Iris pigment epithelial cell (primary cell): ENCODE measurements at regions not wholly inside any gene's neighbourhood (a gene's known extent, or its start where the extent isn't known, plus 50 kb on each side); places are given as distances from the start of the nearest gene placed in this dataset.
"Not testable (repeated sequence)": the region's sequence is repeated elsewhere in the genome, so short reads cannot be mapped to it uniquely, and the experiment has no call there.

Source experiments
- DNase-seq: peaks from one replicate; pipeline ENCODE4 v3.0.0-alpha.2; 2011; ENCODE audit warnings: low read depth

DNA sequence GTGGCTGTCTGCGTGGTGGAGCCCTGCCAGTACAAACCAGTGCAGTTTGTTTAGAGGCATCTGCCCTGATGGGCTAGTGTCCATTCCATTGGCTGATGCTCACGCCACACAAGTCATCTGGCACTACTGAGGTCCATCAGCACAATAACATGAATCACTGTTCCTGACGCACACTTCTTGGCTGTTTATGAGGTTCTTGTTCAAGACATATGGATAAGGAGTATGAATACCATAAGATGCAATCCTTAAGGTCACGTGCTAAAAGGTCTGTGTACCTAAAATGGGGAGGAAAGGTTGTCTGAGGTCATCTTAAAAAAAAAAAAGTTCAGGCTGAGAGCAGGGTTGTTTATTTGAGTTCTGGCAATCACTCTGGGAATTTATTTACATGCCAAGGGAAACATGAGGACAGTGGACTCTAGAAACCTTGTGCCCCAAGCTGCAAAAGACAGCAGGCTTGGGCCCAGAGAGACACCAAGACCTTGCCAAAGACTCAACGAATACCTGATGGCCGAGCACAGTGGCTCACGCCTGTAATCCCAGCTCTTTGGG lies 54.1 kb upstream of the SHLD1 start:
- DNase-seq = peak; percentile 88

DNA sequence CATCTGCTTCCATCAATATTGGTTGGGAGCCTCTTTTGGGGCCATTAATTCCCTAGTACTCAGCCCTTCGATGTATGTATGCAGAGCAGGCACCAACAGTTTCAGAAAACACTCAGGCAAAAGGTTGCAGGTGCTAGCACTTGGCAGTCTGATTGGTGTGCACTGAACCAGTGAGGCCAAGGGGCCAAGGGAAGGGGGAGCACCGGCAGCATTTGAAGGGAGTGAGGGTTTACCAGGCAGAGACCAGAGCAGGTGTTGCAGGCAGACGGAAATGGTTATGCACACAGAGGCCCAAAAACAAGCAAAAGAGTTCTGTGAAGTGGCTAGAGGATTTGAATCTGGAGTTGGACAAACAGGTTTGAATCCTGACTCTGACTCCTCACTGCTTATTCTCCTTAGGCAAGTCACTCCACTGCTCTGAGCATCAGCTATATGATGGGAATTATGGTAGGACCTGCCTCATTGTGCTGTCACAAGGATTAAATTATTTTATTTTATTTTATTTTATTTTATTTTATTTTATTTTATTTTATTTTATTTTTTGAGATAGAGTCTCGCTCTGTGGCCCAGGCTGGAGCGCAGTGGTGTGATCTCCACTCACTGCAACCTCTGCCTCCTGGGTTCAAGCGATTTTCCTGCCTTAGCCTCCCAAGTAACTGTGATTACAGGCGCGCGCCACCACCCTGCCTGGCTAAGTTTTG lies 58.1 kb upstream of the SHLD1 start:
- DNase-seq = no peak

DNA sequence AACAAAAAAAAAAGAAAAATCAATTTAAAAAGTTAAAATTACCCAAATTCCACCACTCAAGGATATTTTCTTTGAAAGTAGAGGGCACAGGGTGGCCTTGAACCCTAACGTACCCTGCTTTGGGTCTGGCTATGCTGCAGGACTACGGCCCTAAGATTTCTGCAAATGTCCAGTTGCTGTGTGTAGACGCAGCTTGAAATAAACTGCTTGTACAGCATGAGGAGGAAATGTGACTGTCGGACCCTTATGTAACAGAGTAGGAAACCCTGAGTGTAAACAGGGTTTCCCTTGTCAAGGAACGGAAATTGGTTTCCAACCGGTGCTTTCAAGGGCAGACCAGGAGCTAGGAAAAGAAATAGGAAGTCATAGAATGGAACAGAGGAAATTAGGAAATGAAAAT lies 60.7 kb upstream of the SHLD1 start:
- DNase-seq = no peak

DNA sequence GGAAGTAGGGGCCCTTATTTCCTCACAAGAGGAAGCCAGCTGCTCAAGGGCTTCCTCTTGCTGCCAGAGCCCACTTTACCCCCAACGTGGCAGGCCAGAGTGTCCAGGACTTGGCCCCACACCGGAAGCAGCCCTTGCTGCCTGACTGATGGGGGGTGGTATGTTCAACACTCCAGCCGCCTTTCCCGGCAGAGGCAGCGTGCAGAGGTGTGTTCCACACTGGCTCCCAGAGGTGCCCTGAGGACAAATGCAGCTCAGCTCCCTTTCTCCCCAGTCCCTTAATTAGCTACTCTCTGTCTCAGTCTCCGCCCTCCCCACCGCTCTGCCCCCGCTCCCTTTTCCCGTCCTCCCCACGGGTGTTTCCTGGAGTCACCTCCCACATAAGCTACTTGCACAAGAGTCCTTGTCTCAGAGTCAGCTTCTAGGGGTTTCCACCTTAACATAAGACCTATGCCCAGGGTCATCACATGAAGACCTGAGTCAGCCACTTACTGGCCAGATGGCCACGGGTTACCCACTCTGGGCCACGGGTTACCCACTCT lies 61.7 kb upstream of the SHLD1 start:
- DNase-seq = no peak

DNA sequence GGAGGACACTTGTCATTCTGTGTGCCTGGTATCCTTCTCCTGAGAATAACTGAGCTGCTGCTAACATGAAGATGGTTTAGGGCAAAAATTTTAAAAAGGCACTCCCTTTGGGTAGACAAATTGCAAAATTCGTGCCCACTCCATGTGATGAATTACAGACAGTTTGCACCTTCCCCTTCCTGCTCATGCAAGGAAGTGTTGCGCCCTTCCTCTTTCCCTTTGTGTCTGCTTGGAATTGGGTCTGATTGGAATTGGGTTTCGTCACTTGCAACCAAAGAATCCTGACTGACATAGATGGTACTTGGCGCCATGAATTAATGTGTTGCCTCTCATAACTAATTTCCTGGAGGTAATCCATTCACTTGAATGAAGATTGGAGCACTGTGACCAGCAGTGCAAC lies 62.3 kb upstream of the SHLD1 start:
- no peak for DNase-seq

DNA sequence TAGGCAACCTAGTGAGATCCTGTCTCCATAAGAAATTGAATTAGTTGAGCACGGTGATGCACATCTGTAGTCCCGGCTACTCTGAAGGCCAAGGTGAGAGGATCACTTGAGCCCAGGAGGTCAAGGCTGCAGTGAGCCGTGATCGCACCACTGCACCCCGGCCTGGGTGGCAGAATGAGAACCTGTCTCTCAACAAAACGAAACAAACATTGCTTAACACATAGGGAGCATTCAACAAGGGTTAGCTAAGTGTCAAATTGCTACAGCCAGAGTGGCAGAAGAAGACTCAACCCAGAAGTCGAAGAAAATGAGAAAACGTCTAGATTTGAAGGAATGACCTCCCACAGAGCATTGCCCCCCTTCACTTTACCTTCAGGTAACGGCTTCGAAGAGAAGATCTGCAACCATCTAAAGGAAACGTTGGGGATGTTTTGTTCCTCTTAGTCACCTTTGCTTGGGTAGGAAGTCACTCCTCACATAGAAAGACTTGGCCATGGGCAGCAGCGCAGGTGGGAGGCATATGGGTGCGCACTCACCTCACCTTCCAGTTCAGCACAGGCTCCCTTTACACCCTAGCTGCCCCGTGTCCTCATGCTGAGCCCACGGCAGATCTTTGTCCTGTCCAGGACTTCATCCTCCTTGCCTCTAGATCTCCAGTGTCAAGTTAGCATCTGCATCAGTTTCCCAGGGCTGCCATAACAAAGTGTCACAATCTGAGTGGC lies 63.7 kb upstream of the SHLD1 start:
- no peak for DNase-seq

DNA sequence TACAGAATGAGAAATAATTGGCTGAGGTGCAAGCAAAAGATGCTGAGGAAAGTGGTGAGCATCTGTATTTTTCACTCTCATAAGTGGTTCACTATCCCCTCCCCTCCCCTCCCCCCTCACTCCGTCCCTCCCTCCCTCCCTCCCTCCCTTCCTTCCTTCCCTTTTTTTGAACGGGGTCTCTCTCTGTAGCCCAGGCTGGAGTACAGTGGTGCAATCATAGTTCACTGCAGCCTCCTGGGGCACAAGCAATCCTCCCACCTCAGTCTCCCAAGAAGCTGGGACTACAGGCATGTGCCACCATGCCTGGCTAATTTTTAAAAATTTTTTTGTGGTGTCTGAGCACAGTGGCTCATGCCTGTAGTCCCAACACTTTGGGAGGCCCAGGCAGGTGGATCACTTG lies 67.6 kb upstream of the SHLD1 start:
- not testable (repeated sequence) for DNase-seq

DNA sequence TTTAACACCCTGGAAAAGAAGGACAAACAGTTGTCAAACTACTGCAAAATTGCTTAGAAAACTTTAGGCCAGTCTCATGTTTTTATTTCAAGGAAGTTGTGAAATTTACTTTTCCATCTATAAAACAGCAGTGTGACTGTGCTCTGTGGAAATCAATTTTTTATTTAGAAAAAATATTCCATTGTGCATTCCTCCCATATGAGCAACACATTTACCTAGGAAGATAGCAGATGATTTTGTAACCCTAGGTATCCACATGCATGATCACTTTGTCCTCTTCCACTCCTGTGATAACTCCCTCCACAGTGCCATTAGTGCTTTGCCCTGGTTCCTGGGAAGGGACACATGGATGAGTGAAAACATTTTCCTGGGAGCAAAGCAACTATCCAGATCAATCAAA lies 69.4 kb upstream of the GPCPD1 start:
- peak; percentile 39 for DNase-seq

DNA sequence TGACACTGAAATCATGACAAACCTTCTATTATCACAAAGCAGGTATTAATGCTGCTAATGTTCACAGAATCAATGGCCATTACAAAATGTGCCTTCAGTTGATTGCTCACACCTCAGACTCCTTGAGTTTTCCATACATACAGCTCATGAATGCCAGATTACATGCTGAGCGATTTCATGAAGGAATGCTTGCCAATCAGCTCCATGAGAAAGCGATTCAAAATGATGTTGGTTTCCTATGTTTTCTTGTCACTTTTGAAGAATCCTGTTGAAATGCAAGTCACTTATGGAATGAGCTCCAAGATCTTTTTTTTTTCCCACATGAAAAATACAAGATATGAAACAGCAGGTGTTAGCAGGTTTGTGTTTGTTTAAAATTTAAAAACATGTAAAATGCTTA lies 68.0 kb upstream of the GPCPD1 start:
- no peak for DNase-seq

DNA sequence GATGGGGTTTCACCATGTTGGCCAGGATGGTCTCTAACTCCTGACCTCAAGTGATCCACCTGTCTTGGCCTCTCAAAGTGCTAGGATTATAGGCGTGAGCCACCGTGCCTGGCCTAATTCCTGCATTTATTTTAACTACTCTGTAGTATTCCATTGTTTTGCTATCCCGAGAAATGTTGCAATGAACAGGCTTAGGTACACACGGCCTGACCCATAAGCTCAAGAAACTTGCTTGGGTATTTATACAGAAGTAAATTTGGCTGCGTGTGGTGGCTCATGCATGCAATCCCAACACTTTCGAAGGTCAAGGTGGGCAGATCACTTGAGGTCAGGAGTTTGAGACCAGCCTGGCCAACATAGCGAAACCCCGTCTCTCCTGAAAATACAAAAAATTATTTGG lies 67.1 kb upstream of the GPCPD1 start:
- not testable (repeated sequence) for DNase-seq

DNA sequence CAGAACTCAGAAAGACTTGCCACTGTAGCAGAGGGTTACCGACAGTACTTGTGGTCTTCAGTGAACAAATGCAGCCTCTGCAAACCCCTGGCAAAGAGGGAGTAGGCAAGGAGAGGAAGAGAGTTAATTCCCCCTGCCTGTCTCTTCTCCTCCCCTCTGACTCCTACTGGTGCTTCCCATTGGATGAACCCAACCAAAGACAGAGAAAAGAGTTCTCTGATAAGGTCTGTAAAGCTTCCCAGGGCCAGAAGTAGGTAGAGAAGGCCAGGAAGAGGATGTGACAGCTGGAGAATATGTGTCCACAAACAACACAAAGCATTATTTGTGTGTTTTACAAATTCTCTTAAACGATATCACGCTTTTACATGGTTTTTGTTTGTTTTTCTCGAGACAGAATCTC lies 66.6 kb upstream of the GPCPD1 start:
- DNase-seq = no peak

DNA sequence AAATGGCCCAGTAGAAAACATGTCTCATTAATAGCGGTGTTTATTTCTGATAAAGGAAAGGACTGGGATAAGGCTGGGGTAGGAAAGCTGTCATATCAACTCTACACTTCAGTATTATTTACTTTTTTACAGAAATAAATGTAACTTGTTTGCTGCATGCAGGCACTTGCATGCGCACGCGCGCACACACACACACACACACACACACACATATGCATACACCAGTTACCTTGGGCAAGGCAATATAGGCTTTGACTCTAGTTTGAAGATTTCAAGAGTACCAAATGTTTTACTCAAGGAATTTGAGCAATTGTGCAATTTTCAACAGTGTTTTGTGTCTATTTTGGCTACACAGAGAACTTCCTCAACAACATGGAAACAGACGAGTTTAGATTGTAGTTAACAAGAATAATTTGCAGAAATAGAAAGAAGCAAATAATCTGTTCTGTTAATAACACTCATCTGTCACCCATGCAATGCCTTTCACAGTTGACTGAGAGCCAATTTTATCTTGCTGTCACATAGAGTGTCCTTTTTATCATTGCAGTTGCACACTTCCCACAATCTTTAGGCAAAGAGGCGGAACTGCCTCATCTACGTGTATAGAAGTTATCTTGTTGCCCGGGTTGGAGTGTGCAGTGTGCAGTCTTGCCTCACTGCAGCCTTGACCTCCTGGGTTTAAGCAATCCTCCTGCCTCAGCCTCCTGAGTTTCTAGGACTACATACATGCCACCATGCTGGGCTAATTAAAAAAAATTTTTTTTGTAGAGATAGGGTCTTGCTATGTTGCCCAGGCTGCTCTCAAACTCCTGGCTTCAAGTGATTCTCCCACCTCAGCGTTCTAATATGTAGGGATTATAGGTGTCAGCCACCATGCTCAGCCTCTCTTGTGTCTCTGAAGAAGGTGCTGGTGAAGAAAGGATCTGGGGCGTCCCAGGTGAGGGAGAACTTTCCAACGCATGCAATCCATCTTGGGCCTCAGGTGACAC lies 64.6 kb upstream of the GPCPD1 start:
- DNase-seq = peak; percentile 28

DNA sequence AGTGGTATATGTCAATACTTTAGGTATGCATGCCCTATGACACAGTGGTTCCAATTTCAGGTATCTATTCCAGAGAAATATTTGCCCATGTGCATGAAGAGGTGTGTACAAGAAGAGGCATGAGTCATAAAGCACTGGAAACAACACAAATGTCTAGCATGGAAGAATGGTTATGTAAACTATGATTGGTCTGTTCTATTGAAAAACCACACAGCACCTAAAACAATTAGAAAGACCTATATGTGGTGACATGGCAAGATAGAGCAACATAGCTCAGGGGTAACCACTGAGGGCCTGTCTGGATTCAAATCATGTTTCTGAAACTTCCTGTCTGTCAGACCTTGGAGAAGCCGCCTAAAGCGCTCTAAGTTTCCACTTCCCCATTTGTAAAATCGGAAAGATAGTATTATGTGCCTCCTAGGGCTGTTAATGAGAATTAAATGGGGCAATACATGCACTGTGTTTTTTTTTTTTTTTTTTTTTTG lies 63.4 kb upstream of the GPCPD1 start:
- DNase-seq = peak; percentile 65

DNA sequence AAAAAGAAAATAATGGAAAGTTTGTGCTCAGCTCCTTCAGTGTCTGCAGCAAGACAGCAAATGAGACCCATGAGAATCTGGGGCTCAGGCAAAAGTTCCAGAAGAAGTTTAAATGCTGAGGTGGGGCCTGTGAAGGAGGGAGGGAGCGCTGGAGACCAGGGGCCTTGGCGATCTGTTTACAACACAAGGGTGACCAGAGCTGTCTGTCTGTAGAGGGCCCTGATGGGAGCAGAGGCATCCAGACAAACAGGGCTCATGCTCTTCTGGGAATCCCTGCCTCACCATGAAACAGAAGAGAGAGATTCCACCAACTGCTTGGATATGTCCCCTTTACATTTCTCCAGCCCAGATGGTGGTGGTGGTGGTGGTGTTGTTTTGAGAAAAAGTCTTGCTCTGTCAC lies 60.1 kb upstream of the GPCPD1 start:
- DNase-seq = no peak

DNA sequence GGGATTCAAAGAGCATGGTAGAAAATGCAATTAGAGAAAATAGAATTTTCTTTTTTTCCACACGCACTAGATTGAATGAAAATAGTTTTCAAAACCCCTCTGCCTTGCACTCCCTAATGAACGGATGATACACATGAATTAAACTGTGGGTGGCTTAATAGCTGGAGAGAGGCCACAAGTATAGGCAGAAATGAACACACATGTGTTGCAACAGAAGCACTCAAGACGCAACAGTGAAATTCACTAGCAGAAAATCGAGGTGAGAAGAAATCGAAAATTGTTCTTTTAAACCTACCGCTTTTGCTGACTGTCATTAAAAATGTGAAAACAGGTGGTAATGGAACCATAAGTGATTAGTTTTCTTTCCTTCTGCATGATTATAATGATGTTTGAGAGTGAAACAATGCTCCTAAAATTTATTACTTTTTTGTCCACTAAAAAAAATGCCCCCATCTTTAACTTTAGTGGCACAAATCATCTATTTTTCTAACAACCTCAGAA lies 59.3 kb upstream of the GPCPD1 start:
- no peak for DNase-seq

DNA sequence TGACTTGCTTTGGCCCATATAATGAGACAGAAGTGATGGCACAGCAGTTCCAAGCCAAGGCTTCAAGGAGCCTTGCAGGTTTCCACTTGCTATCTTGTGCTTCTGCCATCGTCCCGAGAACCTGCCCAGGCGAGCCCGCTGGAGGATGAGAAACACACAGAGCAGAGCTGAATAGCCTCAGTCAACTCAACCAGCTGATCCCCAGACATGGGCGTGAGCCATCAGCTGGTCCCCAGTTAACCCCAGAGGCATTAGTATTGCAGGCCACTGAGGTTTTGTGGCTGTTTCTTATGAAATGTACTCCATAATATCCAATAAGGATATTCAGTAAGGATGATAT lies 57.7 kb upstream of the GPCPD1 start:
- DNase-seq = no peak

DNA sequence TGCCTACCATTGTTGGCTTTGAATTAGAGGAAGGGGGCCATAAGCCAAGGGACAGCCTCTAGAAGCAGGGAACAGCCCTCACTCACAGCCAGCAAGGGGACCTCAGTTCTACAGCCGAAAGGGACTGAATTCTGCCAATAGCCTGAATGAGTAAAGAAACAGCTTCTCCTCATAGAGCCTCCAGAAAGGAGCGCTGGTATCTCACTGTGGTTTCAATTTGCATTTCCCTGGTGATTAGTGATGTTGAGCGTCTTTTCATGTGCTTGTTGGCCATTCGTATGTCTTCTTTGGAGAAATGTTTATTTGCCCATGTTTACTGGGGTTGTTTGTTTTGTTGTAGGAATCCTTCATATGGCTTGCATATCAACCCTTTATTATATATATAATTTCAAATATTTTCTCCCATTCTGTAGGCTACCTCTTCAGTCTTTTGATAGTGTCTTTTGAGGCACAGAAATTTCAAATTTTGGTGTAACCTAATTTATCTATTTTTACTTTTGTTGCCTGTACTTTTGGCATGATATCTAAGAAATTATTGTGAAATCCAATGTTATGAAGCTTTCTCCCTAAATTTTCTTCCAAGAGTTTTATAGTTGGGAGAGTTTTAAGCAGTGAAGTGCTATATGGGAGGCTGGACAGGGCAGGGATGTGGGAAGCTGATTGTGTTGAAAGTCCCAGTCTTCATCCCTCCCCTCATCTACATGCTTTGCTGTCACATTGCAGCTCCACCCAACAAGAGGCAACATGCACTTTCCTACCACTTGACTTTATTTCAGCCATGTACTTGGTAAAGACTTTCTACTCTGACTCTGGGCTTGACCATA lies 57.1 kb upstream of the GPCPD1 start:
- no peak for DNase-seq

DNA sequence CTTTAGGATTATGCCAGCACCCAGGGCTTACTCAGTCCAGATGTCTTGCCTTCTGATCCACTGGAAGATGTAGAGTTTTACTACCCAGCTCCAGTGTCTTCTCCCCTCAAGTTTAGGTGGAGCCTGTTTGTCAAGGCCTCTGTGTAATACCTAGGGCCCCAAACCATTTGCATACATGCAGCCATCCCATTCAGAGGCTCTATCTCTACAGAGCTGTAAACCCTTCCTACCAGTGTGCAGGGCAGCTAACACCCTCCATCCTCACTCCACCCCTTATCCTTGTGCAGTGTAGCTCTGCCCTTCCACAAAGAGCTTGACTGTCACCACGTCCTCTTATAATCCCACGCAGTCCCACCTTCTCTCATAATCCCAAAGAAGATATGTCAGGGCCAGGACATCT lies 54.6 kb upstream of the GPCPD1 start:
- DNase-seq = no peak

DNA sequence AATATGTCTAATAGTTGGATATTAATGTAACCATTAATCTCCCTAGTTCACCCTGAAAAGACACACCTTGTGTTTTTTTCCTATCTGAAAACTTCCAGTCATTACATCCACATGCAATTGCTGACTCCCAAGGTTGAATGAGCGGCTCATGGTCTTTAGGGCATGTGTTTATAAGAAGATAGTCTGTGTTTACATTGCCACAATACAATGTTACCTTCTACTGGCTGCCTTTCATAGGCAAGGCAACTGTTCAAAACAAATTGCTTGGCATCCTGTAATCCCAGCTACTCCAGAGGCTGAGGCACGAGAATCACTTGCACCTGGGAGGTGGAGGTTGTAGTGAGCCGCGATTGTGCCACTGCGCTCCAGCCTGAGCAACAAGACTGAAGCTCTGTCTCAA lies 52.6 kb upstream of the GPCPD1 start:
- no peak for DNase-seq

DNA sequence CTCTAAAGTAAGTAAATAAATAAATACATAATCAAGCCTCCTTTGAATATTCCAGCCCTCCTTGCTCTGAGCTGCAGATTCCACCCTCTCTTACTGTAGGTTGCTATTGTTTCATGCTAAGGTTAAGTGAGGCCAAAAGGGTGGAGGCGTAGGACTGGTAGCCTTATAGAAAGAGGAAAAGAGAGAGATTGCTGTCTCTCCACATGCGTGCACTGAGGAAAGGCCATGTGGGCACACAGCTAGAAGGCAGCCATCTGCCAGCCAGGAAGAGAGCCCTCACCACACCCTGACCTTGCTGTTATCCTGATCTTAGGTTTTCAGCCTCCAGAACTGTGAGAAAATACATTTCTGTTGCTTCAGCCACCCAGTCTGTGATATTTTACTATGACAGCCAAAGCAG lies 52.0 kb upstream of the GPCPD1 start:
- no peak for DNase-seq

DNA sequence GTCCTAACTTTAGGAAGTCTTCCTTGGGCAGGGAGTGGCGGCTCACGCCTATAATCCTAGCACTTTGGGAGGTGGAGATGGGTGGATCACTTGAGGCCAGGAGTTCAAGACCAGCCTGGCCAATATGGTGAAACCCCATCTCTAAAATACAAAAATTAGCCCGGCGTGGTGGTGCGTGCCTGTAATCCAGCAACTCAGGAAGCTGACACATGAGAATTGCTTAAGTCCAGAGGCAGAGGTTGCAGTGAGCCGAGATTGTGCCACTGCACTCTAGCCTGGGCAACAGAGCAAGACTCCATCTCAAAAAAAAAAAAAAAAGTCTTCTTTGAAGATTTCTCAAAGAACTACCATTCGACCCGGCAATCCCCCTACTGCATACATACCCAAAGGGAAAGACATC lies 50.0 kb upstream of the GPCPD1 start:
- not testable (repeated sequence) for DNase-seq
